ENCODE measurements at regions not wholly inside any gene's neighbourhood (a gene's known extent, or its start where the extent isn't known, plus 50 kb on each side); places are given as distances from the start of the nearest gene placed in this dataset.

DNA sequence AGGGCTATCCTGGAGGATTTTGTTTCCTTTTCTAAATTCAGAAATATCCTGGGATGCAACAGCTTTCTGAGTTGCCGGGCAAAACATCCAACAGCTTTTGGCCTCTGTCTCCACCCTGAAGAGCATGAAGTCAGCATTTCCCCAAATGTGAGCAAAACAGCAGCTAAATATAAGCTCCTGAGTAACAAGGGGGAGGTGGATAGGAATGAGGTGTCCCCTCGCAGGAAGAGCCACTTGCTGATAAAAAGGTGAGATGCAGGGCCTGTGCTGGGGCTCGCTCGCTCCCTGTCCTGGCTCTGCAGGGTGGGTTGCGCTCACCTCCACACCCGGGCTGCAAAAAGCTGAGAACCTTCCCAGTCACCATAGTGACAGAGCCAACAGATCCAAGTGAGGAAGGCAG, 264.3 kb downstream of the ZEB1 start:
- no peak for DNase-seq (ENCODE audit: low read depth in 2 of 2)

DNA sequence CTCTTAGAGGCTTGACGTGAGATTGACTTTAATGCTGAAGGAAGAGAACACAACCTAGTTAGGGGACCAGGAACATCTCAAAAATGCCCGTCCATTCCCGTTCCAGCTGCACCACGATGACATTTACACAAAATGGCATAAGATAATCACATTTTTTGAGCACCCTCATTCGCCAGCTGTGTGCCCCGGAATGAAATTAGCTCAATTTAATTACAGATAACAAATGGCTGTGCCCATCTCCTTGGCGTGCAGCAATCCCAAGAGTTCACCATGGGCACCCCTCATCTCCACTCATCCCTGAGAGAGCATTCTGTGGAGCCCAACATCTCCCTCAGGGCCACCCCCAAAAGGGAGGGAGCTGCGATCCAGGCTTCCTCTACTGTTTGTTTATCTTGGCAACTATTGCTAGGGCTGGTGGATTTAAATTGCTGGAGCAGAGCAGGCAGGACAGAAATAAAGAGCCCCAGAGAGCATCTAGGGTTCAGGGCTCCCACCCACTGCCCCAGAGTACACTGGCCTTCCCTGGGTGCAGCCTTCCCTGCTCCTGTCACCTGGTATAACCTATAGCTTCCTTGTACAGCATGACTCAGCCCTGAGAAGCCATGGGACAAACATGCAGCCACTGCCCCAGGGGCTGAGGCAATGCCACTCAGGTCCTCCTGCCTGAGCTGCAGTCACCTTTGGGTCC, 263.5 kb downstream of the ZEB1 start:
- no peak for DNase-seq (ENCODE audit: low read depth in 2 of 2)

DNA sequence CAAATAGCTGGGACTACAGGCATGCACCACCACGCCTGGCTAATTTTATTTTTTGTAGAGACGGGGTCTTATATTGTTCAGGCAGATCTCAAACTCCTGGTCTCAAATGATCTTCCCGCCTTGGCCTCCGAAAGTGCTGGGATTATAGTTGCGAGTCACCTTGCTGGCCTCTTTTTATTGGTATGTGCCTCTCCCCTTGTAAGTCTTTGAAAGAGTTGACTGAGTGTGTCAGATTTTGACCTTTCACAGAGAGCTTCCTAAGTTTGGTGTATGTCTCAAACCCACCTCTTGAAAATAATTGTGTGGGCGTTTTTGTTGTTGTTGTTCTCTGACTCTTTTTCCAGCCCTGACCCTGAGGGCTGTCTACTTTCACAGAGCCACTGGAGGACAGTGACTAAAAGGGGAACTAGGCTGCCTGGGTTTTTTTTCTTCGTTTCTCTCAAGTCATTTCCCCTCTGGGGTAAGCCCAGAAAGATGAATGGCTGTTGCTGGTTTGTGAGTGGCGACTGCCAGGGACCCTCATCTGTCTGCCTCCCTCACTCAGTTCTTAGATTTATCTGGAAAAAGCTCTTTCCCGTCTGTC, 262.8 kb downstream of the ZEB1 start:
- no peak for DNase-seq (ENCODE audit: low read depth in 2 of 2)

- no peak for DNase-seq (ENCODE audit: low read depth in 2 of 2)
Measured at GRCh38 chr10:31580646-31581045, 261.6 kb downstream of the ZEB1 start.
